Left lung (tissue), 4 donors: ENCODE measurements at regions not wholly inside any gene's neighbourhood (a gene's known extent, or its start where the extent isn't known, plus 50 kb on each side); places are given as distances from the start of the nearest gene placed in this dataset.

ENCODE experiments used
- ATAC-seq: fragments of 200-7000 bp; cut with Tn5 transposase; one replicate; pipeline ENCODE4 v1.9.1; 2020; ENCODE audit warnings: moderate library complexity
- DNase-seq, 4 donors: peaks; one replicate each; pipeline ENCODE4 v3.0.0-alpha.2; 2013 to 2020
- H3K27ac ChIP-seq, 2 donors: fragments of 200-600 bp; sonication (generic) in 1 of 2; one replicate each; pipeline versions ENCODE4 v1.5.0 to v1.8.0; 2020 to 2021
- H3K27me3 ChIP-seq, 2 donors: fragments of 200-600 bp; sonication (generic) in 1 of 2; one replicate each; pipeline versions ENCODE4 v1.5.0 to v1.8.0; 2020 to 2021
- H3K36me3 ChIP-seq, 2 donors: fragments of 200-600 bp; sonication (generic) in 1 of 2; one replicate each; pipeline versions ENCODE4 v1.5.0 to v1.8.0; 2020 to 2021
- H3K4me1 ChIP-seq, 2 donors: fragments of 200-600 bp; one replicate each; pipeline ENCODE4 v1.8.0; 2021
- H3K4me3 ChIP-seq, 2 donors: fragments of 200-600 bp; sonication (generic) in 1 of 2; one replicate each; pipeline versions ENCODE4 v1.5.0 to v1.8.0; 2020 to 2021; ENCODE audit warnings: mild to moderate bottlenecking in 1 of 2
- H3K9me3 ChIP-seq, 2 donors: fragments of 200-600 bp; sonication (generic) in 1 of 2; one replicate each; pipeline versions ENCODE4 v1.5.0 to v1.8.0; 2020 to 2021
- intact Hi-C, 2 donors: fragments of 100-400 bp; cut with DNase I; formaldehyde crosslinking; loops; one replicate each; pipeline versions ENCODE4 v1.11.2 to v1.14.2; 2022
- TF ChIP-seq, protein P1 (sequence below), 2 donors: fragments of 200-600 bp; sonication (generic) in 1 of 2; IDR thresholded peaks; one replicate each; pipeline versions ENCODE4 v1.5.0 to v1.8.0; 2021; ENCODE audit warnings: antibody characterized with exemption in 2 of 2
- donor health status: DM: no; HTN: yes; CAD: no.
- donor health status: DM: no; HTN: no; CAD: no.

- TF ChIP-seq, protein P1, sequence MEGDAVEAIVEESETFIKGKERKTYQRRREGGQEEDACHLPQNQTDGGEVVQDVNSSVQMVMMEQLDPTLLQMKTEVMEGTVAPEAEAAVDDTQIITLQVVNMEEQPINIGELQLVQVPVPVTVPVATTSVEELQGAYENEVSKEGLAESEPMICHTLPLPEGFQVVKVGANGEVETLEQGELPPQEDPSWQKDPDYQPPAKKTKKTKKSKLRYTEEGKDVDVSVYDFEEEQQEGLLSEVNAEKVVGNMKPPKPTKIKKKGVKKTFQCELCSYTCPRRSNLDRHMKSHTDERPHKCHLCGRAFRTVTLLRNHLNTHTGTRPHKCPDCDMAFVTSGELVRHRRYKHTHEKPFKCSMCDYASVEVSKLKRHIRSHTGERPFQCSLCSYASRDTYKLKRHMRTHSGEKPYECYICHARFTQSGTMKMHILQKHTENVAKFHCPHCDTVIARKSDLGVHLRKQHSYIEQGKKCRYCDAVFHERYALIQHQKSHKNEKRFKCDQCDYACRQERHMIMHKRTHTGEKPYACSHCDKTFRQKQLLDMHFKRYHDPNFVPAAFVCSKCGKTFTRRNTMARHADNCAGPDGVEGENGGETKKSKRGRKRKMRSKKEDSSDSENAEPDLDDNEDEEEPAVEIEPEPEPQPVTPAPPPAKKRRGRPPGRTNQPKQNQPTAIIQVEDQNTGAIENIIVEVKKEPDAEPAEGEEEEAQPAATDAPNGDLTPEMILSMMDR (IDR thresholded peaks at IDR 0.05), result no peak
- intact Hi-C loops, result no loop called here
- DNase-seq (no peak), ATAC-seq (no peak)
- no peaks in the 10 kb centered on the region for H3K27me3 ChIP-seq
- H3K9me3 ChIP-seq, result no peaks in the 10 kb centered on the region
- H3K36me3 ChIP-seq, result no peaks in the 10 kb centered on the region
- H3K4me3 ChIP-seq, result no peak overlapping the region
- H3K27ac ChIP-seq, result no peak overlapping the region
- peaks cover 0 to 4% of the 10 kb centered on the region in 2 donors for H3K4me1 ChIP-seq
These were observed 49.8 kb upstream of the DUSP5 start for GRCh38 chr10:110447886-110448285.
